GM18909 (cell line): ENCODE measurements at regions not wholly inside any gene's neighbourhood (a gene's known extent, or its start where the extent isn't known, plus 50 kb on each side); places are given as distances from the start of the nearest gene placed in this dataset.
A peak's percentile ranks its signal among the peaks of the same experiment; 100 is the strongest.

ENCODE experiments used
- ATAC-seq: cut with Tn5 transposase; IDR thresholded peaks from one replicate; pipeline ENCODE4 v1.9.1; 2021; ENCODE audit warnings: mild to moderate bottlenecking; ENCODE audit not compliant: unreplicated experiment, poor library complexity

- no peak for ATAC-seq
Observed at GRCh38 chr12:124726596-124727263, 136.9 kb downstream of the SCARB1 start.

- ATAC-seq, result no peak
Observed at GRCh38 chr12:124725597-124726237, 137.9 kb downstream of the SCARB1 start.

GRCh38 chr12:124725099-124725498 is 138.6 kb downstream of the SCARB1 start:
- no peak for ATAC-seq

GRCh38 chr12:124722878-124723277 is 140.8 kb downstream of the SCARB1 start:
- ATAC-seq, result no peak

GRCh38 chr12:124721501-124722162 is 142.0 kb downstream of the SCARB1 start:
- ATAC-seq, result no peak

GRCh38 chr12:124720681-124721500 is 142.8 kb downstream of the SCARB1 start:
- no peak for ATAC-seq

- ATAC-seq, result no peak
Observed at GRCh38 chr12:124720004-124720680, 143.5 kb downstream of the SCARB1 start.

GRCh38 chr12:124719231-124719630 is 144.4 kb downstream of the SCARB1 start:
- ATAC-seq, result no peak

GRCh38 chr12:124718458-124718857 is 145.2 kb downstream of the SCARB1 start:
- no peak for ATAC-seq

- ATAC-seq, result no peak
Observed at GRCh38 chr12:124718036-124718435, 145.6 kb downstream of the SCARB1 start.

- no peak for ATAC-seq
Observed at GRCh38 chr12:124717318-124717717, 146.3 kb downstream of the SCARB1 start.

GRCh38 chr12:124716208-124717130 is 147.2 kb downstream of the SCARB1 start:
- ATAC-seq, result no peak

- ATAC-seq, result no peak
Observed at GRCh38 chr12:124715121-124715990, 147.9 kb upstream of the NCOR2 start.

GRCh38 chr12:124713436-124714082 is 146.1 kb upstream of the NCOR2 start:
- ATAC-seq, result peak; percentile 83

GRCh38 chr12:124713041-124713435 is 145.6 kb upstream of the NCOR2 start:
- ATAC-seq, result peak; percentile 25

GRCh38 chr12:124711344-124711743 is 143.9 kb upstream of the NCOR2 start:
- no peak for ATAC-seq

- ATAC-seq, result no peak
Observed at GRCh38 chr12:124709722-124710687, 142.6 kb upstream of the NCOR2 start.
